ENCODE measurements at regions not wholly inside any gene's neighbourhood (a gene's known extent, or its start where the extent isn't known, plus 50 kb on each side); places are given as distances from the start of the nearest gene placed in this dataset.

GRCh38 chr3:5039585-5039984 lies 60.3 kb downstream of the BHLHE40 start:
- Histone ChIP-seq H3K27me3 (ENCODE audit: control insufficient read depth in 3 of 3, insufficient read depth in 3 of 3, low read length in 2 of 3) (no peaks in the 10 kb centered on the region), H3K9ac (ENCODE audit: insufficient read depth in 1 of 2, low read length in 2 of 2) (no peak overlapping the region), H3K4me3 (no peak overlapping the region), H3K4me1 (ENCODE audit: control insufficient read depth in 5 of 5, insufficient read depth in 5 of 5, low read length in 5 of 5) (peaks cover 0 to 1% (median 0%) of the 10 kb centered on the region in 5 donors), H3K36me3 (ENCODE audit: control insufficient read depth in 4 of 4, insufficient read depth in 4 of 4, low read length in 4 of 4) (no peaks in the 10 kb centered on the region), H3K9me3 (ENCODE audit: control insufficient read depth in 4 of 4, insufficient read depth in 3 of 4, low read length in 3 of 4) (no peaks in the 10 kb centered on the region), H3K27ac (ENCODE audit: low read depth in 1 of 2, low read length in 1 of 2) (no peak overlapping the region)
- 85 to 90% methylated on average over 2 of the region's 2 CpGs for WGBS, 2 donors
- DNase-seq (no peak), ATAC-seq (ENCODE audit: insufficient read depth, low FRiP score) (no peak)
- TF ChIP-seq CTCF (IDR thresholded peaks at IDR 0.05; ENCODE audit: control extremely low read depth, extremely low read depth) = no peak

- TF ChIP-seq CTCF (IDR thresholded peaks at IDR 0.05; ENCODE audit: control extremely low read depth, extremely low read depth) = no peak
- Histone ChIP-seq H3K9ac (ENCODE audit: insufficient read depth in 1 of 2, low read length in 2 of 2) (no peak overlapping the region), H3K27ac (ENCODE audit: low read depth in 1 of 2, low read length in 1 of 2) (no peak overlapping the region), H3K9me3 (ENCODE audit: control insufficient read depth in 4 of 4, insufficient read depth in 3 of 4, low read length in 3 of 4) (no peaks in the 10 kb centered on the region), H3K4me1 (ENCODE audit: control insufficient read depth in 5 of 5, insufficient read depth in 5 of 5, low read length in 5 of 5) (peaks cover 0 to 1% (median 0%) of the 10 kb centered on the region in 5 donors), H3K27me3 (ENCODE audit: control insufficient read depth in 3 of 3, insufficient read depth in 3 of 3, low read length in 2 of 3) (no peaks in the 10 kb centered on the region), H3K4me3 (no peak overlapping the region), H3K36me3 (ENCODE audit: control insufficient read depth in 4 of 4, insufficient read depth in 4 of 4, low read length in 4 of 4) (no peaks in the 10 kb centered on the region)
- DNase-seq (no peak), ATAC-seq (ENCODE audit: insufficient read depth, low FRiP score) (no peak)
- 95 to 97% methylated on average over 4 of the region's 4 CpGs for WGBS, 2 donors
These were observed 62.1 kb downstream of the BHLHE40 start for GRCh38 chr3:5041315-5041714.

GRCh38 chr3:5045961-5046360 lies 66.7 kb downstream of the BHLHE40 start:
- no peaks in the 10 kb centered on the region for H3K4me1 ChIP-seq (ENCODE audit: control insufficient read depth in 5 of 5, insufficient read depth in 5 of 5, low read length in 5 of 5)
- H3K9me3 ChIP-seq (ENCODE audit: control insufficient read depth in 4 of 4, insufficient read depth in 3 of 4, low read length in 3 of 4) = no peaks in the 10 kb centered on the region
- H3K27ac ChIP-seq (ENCODE audit: low read depth in 1 of 2, low read length in 1 of 2) = no peak overlapping the region
- no peak overlapping the region for H3K4me3 ChIP-seq
- DNase-seq (no peak), ATAC-seq (ENCODE audit: insufficient read depth, low FRiP score) (no peak)
- H3K27me3 ChIP-seq (ENCODE audit: control insufficient read depth in 3 of 3, insufficient read depth in 3 of 3, low read length in 2 of 3) = no peaks in the 10 kb centered on the region
- H3K9ac ChIP-seq (ENCODE audit: insufficient read depth in 1 of 2, low read length in 2 of 2) = no peak overlapping the region
- 70 to 83% methylated on average over 2 of the region's 2 CpGs for WGBS, 2 donors
- H3K36me3 ChIP-seq (ENCODE audit: control insufficient read depth in 4 of 4, insufficient read depth in 4 of 4, low read length in 4 of 4) = peaks cover 0 to 1% (median 0%) of the 10 kb centered on the region in 4 donors
- TF ChIP-seq CTCF (IDR thresholded peaks at IDR 0.05; ENCODE audit: control extremely low read depth, extremely low read depth) = no peak

- H3K27me3 ChIP-seq (ENCODE audit: control insufficient read depth in 3 of 3, insufficient read depth in 3 of 3, low read length in 2 of 3) = no peaks in the 10 kb centered on the region
- ATAC-seq (ENCODE audit: insufficient read depth, low FRiP score) (no peak), DNase-seq (no peak)
- no peaks in the 10 kb centered on the region for H3K9me3 ChIP-seq (ENCODE audit: control insufficient read depth in 4 of 4, insufficient read depth in 3 of 4, low read length in 3 of 4)
- H3K27ac ChIP-seq (ENCODE audit: low read depth in 1 of 2, low read length in 1 of 2) = no peak overlapping the region
- no peak overlapping the region for H3K4me3 ChIP-seq
- H3K4me1 ChIP-seq (ENCODE audit: control insufficient read depth in 5 of 5, insufficient read depth in 5 of 5, low read length in 5 of 5) = no peaks in the 10 kb centered on the region
- no peak for TF ChIP-seq CTCF (IDR thresholded peaks at IDR 0.05; ENCODE audit: control extremely low read depth, extremely low read depth)
- peaks cover 0 to 1% (median 0%) of the 10 kb centered on the region in 4 donors for H3K36me3 ChIP-seq (ENCODE audit: control insufficient read depth in 4 of 4, insufficient read depth in 4 of 4, low read length in 4 of 4)
- WGBS, 2 donors = 47 to 86% methylated on average over 3 of the region's 3 CpGs
- no peak overlapping the region for H3K9ac ChIP-seq (ENCODE audit: insufficient read depth in 1 of 2, low read length in 2 of 2)
These were observed 68.7 kb downstream of the BHLHE40 start for GRCh38 chr3:5047764-5048419.
